ENCODE measurements at regions not wholly inside any gene's neighbourhood (a gene's known extent, or its start where the extent isn't known, plus 50 kb on each side); places are given as distances from the start of the nearest gene placed in this dataset.
"Not testable (repeated sequence)": the region's sequence is repeated elsewhere in the genome, so short reads cannot be mapped to it uniquely, and the experiment has no call there.

DNA sequence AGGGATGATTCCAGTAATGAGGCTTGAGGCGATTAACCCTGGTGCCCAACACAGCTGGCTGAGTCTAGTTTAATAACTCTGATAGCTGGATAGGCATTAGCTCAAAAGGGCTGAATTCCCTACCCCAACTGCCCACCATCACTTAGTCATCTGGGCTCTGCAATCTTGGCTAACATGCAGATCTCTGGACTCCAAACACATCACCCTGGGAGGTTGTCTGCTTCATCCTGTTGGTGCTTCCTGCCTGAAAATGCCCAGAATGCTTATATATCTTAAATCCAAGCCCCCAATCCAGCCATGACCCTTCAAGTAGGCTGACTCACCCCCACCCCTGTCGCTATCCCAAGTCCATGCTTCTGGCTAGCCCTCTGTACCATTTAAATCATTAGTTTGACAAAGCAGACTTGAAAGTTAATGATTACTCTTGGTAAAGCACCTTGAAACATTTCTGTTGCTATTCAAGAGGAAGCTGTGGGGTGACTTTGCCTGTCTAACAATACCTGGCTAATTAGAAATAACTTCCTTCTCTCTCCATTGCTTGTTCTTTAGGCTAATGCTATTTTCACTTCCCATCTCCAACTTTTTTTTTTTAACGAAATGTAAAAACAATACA lies 107.0 kb upstream of the RORA start:
- no peak overlapping the region for H3K4me3 ChIP-seq
- H3K9me3 ChIP-seq = peaks cover 0 to 7% (median 7%) of the 10 kb centered on the region in 3 donors
- H3K27me3 ChIP-seq = peaks cover 0 to 3% of the 10 kb centered on the region in 2 donors
- DNase-seq = no peak
- no peaks in the 10 kb centered on the region for H3K4me1 ChIP-seq
- TF ChIP-seq, protein P1, sequence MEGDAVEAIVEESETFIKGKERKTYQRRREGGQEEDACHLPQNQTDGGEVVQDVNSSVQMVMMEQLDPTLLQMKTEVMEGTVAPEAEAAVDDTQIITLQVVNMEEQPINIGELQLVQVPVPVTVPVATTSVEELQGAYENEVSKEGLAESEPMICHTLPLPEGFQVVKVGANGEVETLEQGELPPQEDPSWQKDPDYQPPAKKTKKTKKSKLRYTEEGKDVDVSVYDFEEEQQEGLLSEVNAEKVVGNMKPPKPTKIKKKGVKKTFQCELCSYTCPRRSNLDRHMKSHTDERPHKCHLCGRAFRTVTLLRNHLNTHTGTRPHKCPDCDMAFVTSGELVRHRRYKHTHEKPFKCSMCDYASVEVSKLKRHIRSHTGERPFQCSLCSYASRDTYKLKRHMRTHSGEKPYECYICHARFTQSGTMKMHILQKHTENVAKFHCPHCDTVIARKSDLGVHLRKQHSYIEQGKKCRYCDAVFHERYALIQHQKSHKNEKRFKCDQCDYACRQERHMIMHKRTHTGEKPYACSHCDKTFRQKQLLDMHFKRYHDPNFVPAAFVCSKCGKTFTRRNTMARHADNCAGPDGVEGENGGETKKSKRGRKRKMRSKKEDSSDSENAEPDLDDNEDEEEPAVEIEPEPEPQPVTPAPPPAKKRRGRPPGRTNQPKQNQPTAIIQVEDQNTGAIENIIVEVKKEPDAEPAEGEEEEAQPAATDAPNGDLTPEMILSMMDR (IDR thresholded peaks at IDR 0.05) = no peak
- H3K27ac ChIP-seq = no peak overlapping the region
- no peaks in the 10 kb centered on the region for H3K36me3 ChIP-seq
- intact Hi-C loops (cut with DNase I; ENCODE audit: low total_unique reads) = no loop called here

DNA sequence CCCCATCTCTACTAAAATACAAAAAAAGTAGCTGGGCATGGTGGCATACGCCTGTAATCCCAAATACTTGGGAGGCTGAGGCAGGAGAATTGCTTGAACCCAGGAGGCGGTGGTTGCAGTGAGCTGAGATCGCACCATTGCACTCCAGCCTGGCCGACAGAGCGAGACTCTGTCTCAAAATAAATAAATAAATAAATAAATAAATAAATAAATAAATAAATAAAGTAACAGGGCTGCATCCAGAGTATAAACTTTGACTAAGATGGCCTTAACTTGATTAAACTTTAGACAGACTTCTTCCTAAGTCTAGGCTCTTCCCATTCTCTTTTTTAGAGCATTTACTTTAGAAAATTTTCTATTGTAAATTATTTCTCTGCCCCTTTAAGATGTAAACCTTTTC lies 105.6 kb upstream of the RORA start:
- DNase-seq; intact Hi-C loops (cut with DNase I; ENCODE audit: low total_unique reads); H3K4me3 ChIP-seq; H3K36me3 ChIP-seq; H3K4me1 ChIP-seq; H3K9me3 ChIP-seq; H3K27ac ChIP-seq; H3K27me3 ChIP-seq: not testable (repeated sequence)

DNA sequence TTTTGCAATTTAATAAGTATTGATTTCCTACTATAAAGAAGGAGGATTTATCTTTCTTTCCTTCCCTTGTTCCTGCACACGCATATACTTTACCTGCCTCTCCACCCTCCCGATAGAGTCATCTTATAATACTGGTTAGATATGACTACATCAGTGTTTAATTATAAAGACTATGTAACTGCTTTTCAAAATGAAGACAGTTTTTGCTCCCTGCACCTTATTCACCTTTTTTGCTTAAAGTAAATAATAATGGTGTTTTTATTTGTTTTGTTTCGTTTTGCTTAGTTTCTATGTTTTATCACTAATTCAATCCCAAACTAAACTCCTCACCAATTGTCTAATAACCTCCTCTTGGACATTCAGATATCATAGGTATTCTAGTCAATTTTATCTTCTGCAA lies 101.9 kb upstream of the RORA start:
- Histone ChIP-seq H3K9me3 (peaks cover 0 to 7% (median 7%) of the 10 kb centered on the region in 3 donors), H3K4me3 (no peak overlapping the region), H3K27ac (no peak overlapping the region), H3K4me1 (no peaks in the 10 kb centered on the region), H3K36me3 (no peaks in the 10 kb centered on the region), H3K27me3 (no peaks in the 10 kb centered on the region)
- TF ChIP-seq, protein P1 (IDR thresholded peaks at IDR 0.05) = no peak
- intact Hi-C loops (cut with DNase I; ENCODE audit: low total_unique reads) = no loop called here
- DNase-seq = no peak

DNA sequence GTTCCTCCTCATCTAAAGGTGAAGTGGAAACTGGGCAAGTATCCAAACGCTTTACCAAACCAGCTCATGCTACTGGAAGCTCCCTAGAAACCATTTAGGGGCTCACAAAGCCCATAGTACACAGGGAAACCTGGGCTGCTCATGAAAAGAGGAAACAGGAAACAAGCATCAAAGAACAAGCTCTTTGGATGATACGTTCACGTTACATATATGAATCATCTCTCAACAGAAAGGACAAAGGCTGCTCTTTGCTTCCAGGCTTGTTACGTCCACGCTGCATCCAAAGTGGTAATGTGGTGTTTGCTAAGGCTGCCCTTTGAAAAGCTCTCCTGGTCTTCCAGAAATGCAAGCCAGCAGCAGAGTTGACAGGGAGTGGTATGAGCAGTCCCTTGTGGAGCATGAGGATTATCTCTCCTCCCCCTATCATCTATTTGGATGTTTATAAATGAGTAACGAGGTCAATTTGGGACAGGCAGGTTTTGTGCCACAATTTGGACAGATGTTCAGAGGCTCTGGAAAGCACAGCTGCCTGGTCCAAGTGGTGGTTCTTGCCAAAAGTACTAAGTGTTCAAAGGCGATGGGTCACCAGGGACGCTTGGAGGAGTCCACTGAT lies 98.0 kb upstream of the RORA start:
- intact Hi-C loops (cut with DNase I; ENCODE audit: low total_unique reads) = no loop called here
- DNase-seq = no peak
- no peak overlapping the region for H3K27ac ChIP-seq
- H3K36me3 ChIP-seq = no peaks in the 10 kb centered on the region
- no peaks in the 10 kb centered on the region for H3K9me3 ChIP-seq
- no peaks in the 10 kb centered on the region for H3K4me1 ChIP-seq
- H3K27me3 ChIP-seq = no peaks in the 10 kb centered on the region
- H3K4me3 ChIP-seq = no peak overlapping the region
- TF ChIP-seq, protein P1 (IDR thresholded peaks at IDR 0.05) = no peak

DNA sequence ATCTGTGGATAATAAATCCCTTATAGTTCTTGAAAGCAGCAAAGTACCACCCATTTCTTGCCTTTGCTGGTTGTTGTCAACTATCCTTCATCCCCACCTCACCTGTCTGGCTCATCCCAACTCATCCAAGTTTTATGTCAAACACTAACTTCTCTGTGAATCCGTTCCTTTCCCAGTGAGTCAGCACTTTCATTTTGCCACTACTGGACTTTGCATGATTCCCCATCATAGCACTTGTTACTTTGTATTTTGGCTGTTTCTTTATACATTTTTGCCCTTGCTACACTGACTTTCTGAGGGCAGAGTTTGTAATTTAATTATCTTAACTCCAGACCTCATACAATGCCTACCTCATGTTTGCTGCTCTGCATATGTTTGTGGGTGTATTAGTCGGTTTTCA lies 90.8 kb upstream of the RORA start:
- H3K4me1 ChIP-seq = no peaks in the 10 kb centered on the region
- no peaks in the 10 kb centered on the region for H3K27me3 ChIP-seq
- H3K27ac ChIP-seq = no peak overlapping the region
- TF ChIP-seq, protein P1 (IDR thresholded peaks at IDR 0.05) = no peak
- DNase-seq = no peak
- H3K4me3 ChIP-seq = no peak overlapping the region
- H3K9me3 ChIP-seq = no peaks in the 10 kb centered on the region
- no peaks in the 10 kb centered on the region for H3K36me3 ChIP-seq
- intact Hi-C loops (cut with DNase I; ENCODE audit: low total_unique reads) = no loop called here

DNA sequence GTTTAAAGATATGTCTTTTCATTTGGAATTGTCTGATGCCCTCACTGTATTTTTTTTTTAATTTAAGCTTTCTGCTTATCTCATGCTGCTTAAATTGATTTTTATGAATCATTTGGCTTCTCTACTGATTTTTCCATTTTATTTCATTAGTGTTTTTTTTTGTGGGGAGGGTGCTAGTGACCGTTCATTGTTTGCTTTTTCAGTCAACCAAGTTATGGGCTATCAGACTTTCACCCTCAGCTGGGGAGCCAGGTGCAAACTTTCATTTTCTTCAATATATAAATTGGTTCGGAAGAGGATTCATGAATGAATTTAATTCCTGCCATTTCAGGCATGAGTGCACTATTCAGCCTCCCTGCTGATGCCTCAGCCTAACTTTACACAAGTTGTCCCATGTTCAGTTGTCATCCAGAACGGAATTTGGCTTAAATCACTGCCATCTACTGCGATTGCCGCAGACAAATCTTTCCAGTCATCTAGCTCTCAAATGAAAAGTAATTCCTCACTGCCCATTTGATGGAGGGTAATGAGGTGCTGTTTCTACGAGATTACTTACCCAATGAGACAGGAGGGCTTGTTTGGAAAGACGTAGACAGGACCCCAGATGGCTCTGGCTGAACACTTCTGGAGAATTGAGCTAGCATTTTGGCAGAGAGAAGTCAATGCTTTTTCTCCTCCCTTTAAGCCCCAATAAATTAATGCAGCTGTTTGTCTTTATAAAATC lies 89.9 kb upstream of the RORA start:
- no peak for DNase-seq
- intact Hi-C loops (cut with DNase I; ENCODE audit: low total_unique reads) = no loop called here
- H3K36me3 ChIP-seq = no peaks in the 10 kb centered on the region
- H3K4me3 ChIP-seq = no peak overlapping the region
- H3K27ac ChIP-seq = no peak overlapping the region
- TF ChIP-seq, protein P1 (IDR thresholded peaks at IDR 0.05) = no peak
- no peaks in the 10 kb centered on the region for H3K27me3 ChIP-seq
- H3K9me3 ChIP-seq = no peaks in the 10 kb centered on the region
- H3K4me1 ChIP-seq = no peaks in the 10 kb centered on the region

All from tibial artery (tissue), 4 donors.